ENCODE measurements at regions not wholly inside any gene's neighbourhood (a gene's known extent, or its start where the extent isn't known, plus 50 kb on each side); places are given as distances from the start of the nearest gene placed in this dataset.

GRCh38 chr2:60070196-60070595, 483.3 kb downstream of the BCL11A start:
- Histone ChIP-seq H3K36me3 (replicated peaks; ENCODE audit: insufficient read depth, low read length) (no peaks in the 10 kb centered on the region), H4K20me1 (ENCODE audit: insufficient read depth, low read length) (no peaks in the 10 kb centered on the region), H3K27me3 (replicated peaks; ENCODE audit: insufficient read depth, low read length) (no peaks in the 10 kb centered on the region), H3K79me2 (ENCODE audit: low read length) (no peaks in the 10 kb centered on the region), H2AFZ (ENCODE audit: low read length) (no peak overlapping the region), H3K4me2 (ENCODE audit: low read depth, low read length) (no peak overlapping the region), H3K9me3 (replicated peaks; ENCODE audit: insufficient read depth, low read length) (no peaks in the 10 kb centered on the region), H3K9ac (ENCODE audit: low read length) (no peak overlapping the region), H3K9me2 (replicated peaks; ENCODE audit: insufficient read depth, low read length) (no peaks in the 10 kb centered on the region), H3F3A (ENCODE audit: insufficient read depth, low read length) (no peaks in the 10 kb centered on the region), H3K4me1 (ENCODE audit: low read length) (no peaks in the 10 kb centered on the region), H3K4me3 (ENCODE audit: low read length) (no peak overlapping the region), H3K27ac (ENCODE audit: low read length) (no peak overlapping the region)
- TF ChIP-seq CTCF (IDR thresholded peaks at IDR 0.05; ENCODE audit: low read length) (no peak), EZH2phosphoT487 (IDR thresholded peaks at IDR 0.05; ENCODE audit: low read length) (no peak), EZH2 (optimal IDR thresholded peaks at IDR 0.05; ENCODE audit: low read depth, low read length) (no peak)
- no peak for DNase-seq

GRCh38 chr2:60068755-60069154, 484.7 kb downstream of the BCL11A start:
- Histone ChIP-seq H3K9me3 (replicated peaks; ENCODE audit: insufficient read depth, low read length) (no peaks in the 10 kb centered on the region), H3K4me1 (ENCODE audit: low read length) (no peaks in the 10 kb centered on the region), H3K79me2 (ENCODE audit: low read length) (no peaks in the 10 kb centered on the region), H3K9me2 (replicated peaks; ENCODE audit: insufficient read depth, low read length) (no peaks in the 10 kb centered on the region), H3F3A (ENCODE audit: insufficient read depth, low read length) (no peaks in the 10 kb centered on the region), H3K4me3 (ENCODE audit: low read length) (no peak overlapping the region), H3K9ac (ENCODE audit: low read length) (no peak overlapping the region), H3K4me2 (ENCODE audit: low read depth, low read length) (no peak overlapping the region), H2AFZ (ENCODE audit: low read length) (no peak overlapping the region), H4K20me1 (ENCODE audit: insufficient read depth, low read length) (no peaks in the 10 kb centered on the region), H3K27ac (ENCODE audit: low read length) (no peak overlapping the region), H3K27me3 (replicated peaks; ENCODE audit: insufficient read depth, low read length) (no peaks in the 10 kb centered on the region), H3K36me3 (replicated peaks; ENCODE audit: insufficient read depth, low read length) (no peaks in the 10 kb centered on the region)
- DNase-seq = no peak
- TF ChIP-seq EZH2phosphoT487 (IDR thresholded peaks at IDR 0.05; ENCODE audit: low read length) = no peak
- no peak for TF ChIP-seq CTCF (IDR thresholded peaks at IDR 0.05; ENCODE audit: low read length)
- TF ChIP-seq EZH2 (optimal IDR thresholded peaks at IDR 0.05; ENCODE audit: low read depth, low read length) = no peak

GRCh38 chr2:60067006-60067405, 486.4 kb downstream of the BCL11A start:
- H3K4me3 ChIP-seq (ENCODE audit: low read length) = no peak overlapping the region
- H3K27me3 ChIP-seq (replicated peaks; ENCODE audit: insufficient read depth, low read length) = no peaks in the 10 kb centered on the region
- H4K20me1 ChIP-seq (ENCODE audit: insufficient read depth, low read length) = no peaks in the 10 kb centered on the region
- no peaks in the 10 kb centered on the region for H3K79me2 ChIP-seq (ENCODE audit: low read length)
- no peak for DNase-seq
- no peak overlapping the region for H3K4me2 ChIP-seq (ENCODE audit: low read depth, low read length)
- no peak overlapping the region for H3K27ac ChIP-seq (ENCODE audit: low read length)
- no peaks in the 10 kb centered on the region for H3F3A ChIP-seq (ENCODE audit: insufficient read depth, low read length)
- no peaks in the 10 kb centered on the region for H3K36me3 ChIP-seq (replicated peaks; ENCODE audit: insufficient read depth, low read length)
- no peak overlapping the region for H3K9ac ChIP-seq (ENCODE audit: low read length)
- H3K9me3 ChIP-seq (replicated peaks; ENCODE audit: insufficient read depth, low read length) = no peaks in the 10 kb centered on the region
- TF ChIP-seq EZH2phosphoT487 (IDR thresholded peaks at IDR 0.05; ENCODE audit: low read length) (no peak), EZH2 (optimal IDR thresholded peaks at IDR 0.05; ENCODE audit: low read depth, low read length) (no peak), CTCF (IDR thresholded peaks at IDR 0.05; ENCODE audit: low read length) (no peak)
- H2AFZ ChIP-seq (ENCODE audit: low read length) = no peak overlapping the region
- H3K9me2 ChIP-seq (replicated peaks; ENCODE audit: insufficient read depth, low read length) = no peaks in the 10 kb centered on the region
- H3K4me1 ChIP-seq (ENCODE audit: low read length) = no peaks in the 10 kb centered on the region

Data from MM.1S (cell line).